HCT116 (cell line): ENCODE measurements at regions not wholly inside any gene's neighbourhood (a gene's known extent, or its start where the extent isn't known, plus 50 kb on each side); places are given as distances from the start of the nearest gene placed in this dataset.

Experiments
- CTCF ChIP-seq, 3 experiments: fragments of 200-600 bp in 1 of 3; sonication (generic) in 1 of 3; IDR thresholded peaks in 2 of 3; conservative IDR thresholded peaks in 1 of 3; 2 replicates each; pipeline ENCODE4 v1.5.1; 2012 to 2017; ENCODE audit warnings: low read depth in 2 of 3, low read length in 2 of 3, antibody characterized with exemption in 1 of 3, borderline replicate concordance in 1 of 3, control low read depth in 1 of 3, mild to moderate bottlenecking in 1 of 3, mixed read lengths in 1 of 3, mixed run types in 1 of 3, moderate library complexity in 1 of 3; ENCODE audit not compliant: insufficient read depth in 1 of 3
- SIN3A ChIP-seq: IDR thresholded peaks from 2 replicates; pipeline ENCODE4 v1.6.1; 2012; ENCODE audit warnings: low read depth
- ZFX ChIP-seq: fragments of 450-650 bp; IDR thresholded peaks from 2 replicates; pipeline ENCODE4 v1.6.1; 2017

GRCh38 chr2:189306525-189306924 is 127.0 kb upstream of the COL5A2 start:
- TF ChIP-seq SIN3A (no peak), ZFX (no peak), CTCF (IDR thresholded peaks at IDR 0.05 in 2 of 3, conservative IDR thresholded peaks at IDR 0.05 in 1 of 3; ENCODE audit: borderline replicate concordance in 1 of 3, insufficient read depth in 1 of 3, low read depth in 2 of 3, low read length in 2 of 3) (no peak)
